GM10266 (cell line): ENCODE measurements at regions not wholly inside any gene's neighbourhood (a gene's known extent, or its start where the extent isn't known, plus 50 kb on each side); places are given as distances from the start of the nearest gene placed in this dataset.

Experiments
- DNase-seq: peaks from one replicate; pipeline ENCODE4 v3.0.0; 2012; ENCODE audit errors: extremely low spot score
- CTCF ChIP-seq: IDR thresholded peaks from 2 replicates; pipeline ENCODE4 v1.5.1; 2012; ENCODE audit warnings: mild to moderate bottlenecking, low read depth; ENCODE audit not compliant: control insufficient read depth, insufficient read depth; ENCODE audit errors: missing control alignments

- no peak for TF ChIP-seq CTCF
- no peak for DNase-seq
Measured at GRCh38 chr1:201655910-201656309, 117.0 kb downstream of the NAV1 start.

- TF ChIP-seq CTCF = no peak
- DNase-seq = no peak
Measured at GRCh38 chr1:201656311-201657032, 117.5 kb downstream of the NAV1 start.

GRCh38 chr1:201659572-201659971 lies 120.6 kb downstream of the NAV1 start:
- DNase-seq = no peak
- TF ChIP-seq CTCF = no peak

- no peak for DNase-seq
- TF ChIP-seq CTCF = no peak
Measured at GRCh38 chr1:201660931-201661822, 122.2 kb downstream of the NAV1 start.

- no peak for TF ChIP-seq CTCF
- DNase-seq = no peak
Measured at GRCh38 chr1:201661823-201662359, 123.0 kb downstream of the NAV1 start.

GRCh38 chr1:201662646-201663045 lies 123.7 kb downstream of the NAV1 start:
- DNase-seq = no peak
- no peak for TF ChIP-seq CTCF
